ENCODE measurements at regions not wholly inside any gene's neighbourhood (a gene's known extent, or its start where the extent isn't known, plus 50 kb on each side); places are given as distances from the start of the nearest gene placed in this dataset.
"Not testable (repeated sequence)": the region's sequence is repeated elsewhere in the genome, so short reads cannot be mapped to it uniquely, and the experiment has no call there.

- DNase-seq: peak; percentile 63
Observed at GRCh38 chr10:51000164-51000563, 74.1 kb upstream of the PRKG1 start.

- peak; percentile 28 for DNase-seq
Observed at GRCh38 chr10:51000976-51001375, 73.3 kb upstream of the PRKG1 start.

GRCh38 chr10:51001587-51001986, 72.7 kb upstream of the PRKG1 start:
- peak; percentile 29 for DNase-seq

GRCh38 chr10:51002469-51002868, 71.8 kb upstream of the PRKG1 start:
- DNase-seq: no peak

- no peak for DNase-seq
Observed at GRCh38 chr10:51004776-51005175, 69.5 kb upstream of the PRKG1 start.

GRCh38 chr10:51005551-51005950, 68.7 kb upstream of the PRKG1 start:
- no peak for DNase-seq

GRCh38 chr10:51006686-51007085, 67.6 kb upstream of the PRKG1 start:
- no peak for DNase-seq

GRCh38 chr10:51007781-51008180, 66.5 kb upstream of the PRKG1 start:
- peak; percentile 39 for DNase-seq

- no peak for DNase-seq
Observed at GRCh38 chr10:51008346-51008745, 65.9 kb upstream of the PRKG1 start.

- peak; percentile 41 for DNase-seq
Observed at GRCh38 chr10:51010977-51011376, 63.3 kb upstream of the PRKG1 start.

- DNase-seq: no peak
Observed at GRCh38 chr10:51012073-51012472, 62.2 kb upstream of the PRKG1 start.

- no peak for DNase-seq
Observed at GRCh38 chr10:51014680-51015389, 59.5 kb upstream of the PRKG1 start.

- DNase-seq: not testable (repeated sequence)
Observed at GRCh38 chr10:51015390-51015754, 58.9 kb upstream of the PRKG1 start.

- DNase-seq: no peak
Observed at GRCh38 chr10:51020200-51020599, 54.1 kb upstream of the PRKG1 start.

- no peak for DNase-seq
Observed at GRCh38 chr10:51022933-51023585, 51.2 kb upstream of the PRKG1 start.

GRCh38 chr10:51023636-51024035, 50.7 kb upstream of the PRKG1 start:
- no peak for DNase-seq
